K562 (cell line): ENCODE measurements at regions not wholly inside any gene's neighbourhood (a gene's known extent, or its start where the extent isn't known, plus 50 kb on each side); places are given as distances from the start of the nearest gene placed in this dataset.
"Not testable (repeated sequence)": the region's sequence is repeated elsewhere in the genome, so short reads cannot be mapped to it uniquely, and the experiment has no call there.

Experiments used
- ATAC-seq: fragments of 200-7000 bp; cut with Tn5 transposase; 3 replicates; pipeline ENCODE4 v1.9.1; 2020; ENCODE audit warnings: moderate library complexity
- BruUV-seq: library from RNA; stranded (reverse); fragments of 400-500 nt; replicated peaks from 2 replicates; lab custom pipeline; 2021; lab: Mats Ljungman, UMichigan
- CTCF ChIA-PET: fragments of 300-600 bp; formaldehyde crosslinking; extraction: SDS; loops from one replicate; lab custom pipeline; 2021; ENCODE audit warnings: low intra/inter-chr PET ratio; lab: Yijun Ruan, JAX
- POLR2A ChIA-PET: fragments of 300-600, 350-650 bp; sonication (Branson Sonifier 250); formaldehyde crosslinking; extraction: SDS; loops from one replicate; lab custom pipeline; 2021; ENCODE audit warnings: antibody characterized with exemption, inconsistent platforms; lab: Yijun Ruan, JAX
- DNase-seq, 4 experiments: peaks; one replicate each; pipeline versions ENCODE4 v3.0.0 to v3.0.0-alpha.2; 2011 to 2018; ENCODE audit warnings: low spot score in 3 of 4, mixed read lengths in 3 of 4; ENCODE audit errors: extremely low read depth in 1 of 4
- FAIRE-seq: peaks from 2 replicates; lab custom pipeline; 2011; peaks lifted over from hg19 to GRCh38; lab: Jason Lieb, UNC
- H2AFZ ChIP-seq: 2 replicates; pipeline ENCODE4 v1.6.0; 2011; ENCODE audit warnings: low read depth, low read length, control low read depth, inconsistent platforms
- H3K27ac ChIP-seq: fragments of 200-600 bp; 3 replicates; pipeline ENCODE4 v1.8.0; 2011; ENCODE audit warnings: low read depth, mild to moderate bottlenecking, control low read depth, inconsistent platforms, low read length, moderate library complexity, mixed read lengths; ENCODE audit errors: extremely low read depth
- H3K27me3 ChIP-seq, 2 experiments: fragments of 300-600 bp in 1 of 2; 2 replicates in 1 of 2; 3 replicates in 1 of 2; pipeline versions ENCODE4 v1.6.0 to v1.8.0; 2011; ENCODE audit warnings: inconsistent platforms in 2 of 2, low read length in 2 of 2, mild to moderate bottlenecking in 1 of 2, mixed read lengths in 1 of 2, moderate library complexity in 1 of 2; ENCODE audit not compliant: control insufficient read depth in 2 of 2, insufficient read depth in 2 of 2
- H3K36me3 ChIP-seq: fragments of 300-600 bp; 3 replicates; pipeline ENCODE4 v1.8.0; 2011; ENCODE audit warnings: mild to moderate bottlenecking, low read length, inconsistent platforms; ENCODE audit not compliant: control insufficient read depth, insufficient read depth
- H3K4me1 ChIP-seq, 2 experiments: fragments of 200-600 bp in 1 of 2; replicated peaks in 1 of 2; 2 replicates in 1 of 2; 3 replicates in 1 of 2; pipeline versions ENCODE4 v1.5.1 to v1.8.0; 2011; ENCODE audit warnings: inconsistent platforms in 2 of 2, low read length in 2 of 2, mild to moderate bottlenecking in 1 of 2, mixed read lengths in 1 of 2, moderate library complexity in 1 of 2; ENCODE audit not compliant: control insufficient read depth in 2 of 2, insufficient read depth in 2 of 2
- H3K4me2 ChIP-seq: 2 replicates; pipeline ENCODE4 v1.6.1; 2011; ENCODE audit warnings: low read length, control low read depth, inconsistent platforms, mixed read lengths; ENCODE audit not compliant: insufficient read depth
- H3K4me3 ChIP-seq: fragments of 200-600 bp; sonication (generic), shearing (Covaris generic); 2 replicates; pipeline ENCODE4 v1.5.1; 2016; ENCODE audit warnings: control low read depth, inconsistent platforms
- H3K79me2 ChIP-seq: fragments of 200-600 bp; 3 replicates; pipeline ENCODE4 v1.8.0; 2011; ENCODE audit warnings: low read length, inconsistent platforms; ENCODE audit not compliant: control insufficient read depth, insufficient read depth
- H3K9ac ChIP-seq, 2 experiments: 2 replicates each; pipeline versions ENCODE4 v1.6.0 to v1.6.1; 2011; ENCODE audit warnings: low read depth in 2 of 2, low read length in 2 of 2, control low read depth in 1 of 2, inconsistent platforms in 1 of 2, mild to moderate bottlenecking in 1 of 2, mixed read lengths in 1 of 2; ENCODE audit not compliant: insufficient read depth in 1 of 2
- H3K9me1 ChIP-seq: one replicate; pipeline ENCODE4 v1.6.0; 2011; ENCODE audit warnings: inconsistent platforms, mild to moderate bottlenecking, low read length, moderate library complexity; ENCODE audit not compliant: control insufficient read depth, insufficient read depth
- H3K9me3 ChIP-seq: replicated peaks from 2 replicates; pipeline ENCODE4 v1.5.1; 2011; ENCODE audit warnings: low read depth, low read length, inconsistent platforms; ENCODE audit not compliant: control insufficient read depth, insufficient read depth
- H4K20me1 ChIP-seq: replicated peaks from 2 replicates; pipeline ENCODE4 v1.6.1; 2011; ENCODE audit warnings: low read length, inconsistent platforms, mixed read lengths; ENCODE audit not compliant: control insufficient read depth, insufficient read depth
- NFYB ChIP-seq: IDR thresholded peaks from 2 replicates; pipeline ENCODE4 v1.6.1; 2011; ENCODE audit warnings: mild to moderate bottlenecking, moderate library complexity; ENCODE audit not compliant: insufficient read length; ENCODE audit errors: extremely low read depth
- RBM25 ChIP-seq: fragments of 200-400 bp; formaldehyde crosslinking; IDR thresholded peaks from 2 replicates; pipeline ENCODE4 v1.6.1; 2018; ENCODE audit warnings: low read length, low read depth, moderate library complexity; ENCODE audit not compliant: severe bottlenecking
- WGBS: fragments of 100-300 bp; shearing (Covaris generic); methylation state at CpG from one replicate; pipeline ENCODE4 v1.1.6; 2016; ENCODE audit warnings: low coverage, mixed read lengths; ENCODE audit not compliant: insufficient coverage; ENCODE audit errors: missing lambda C conversion rate; 5-methylcytosine and 5-hydroxymethylcytosine counted together
- in situ Hi-C: fragments of 300-500 bp; cut with MboI; formaldehyde crosslinking; loops from 4 replicates; pipeline ENCODE4 v1.15.0; 2018; ENCODE audit warnings: inconsistent platforms, mixed read lengths
- intact Hi-C: fragments of 100-400 bp; cut with micrococcal nuclease; formaldehyde crosslinking; loops from 2 replicates; pipeline ENCODE4 v1.14.2; 2022

DNA sequence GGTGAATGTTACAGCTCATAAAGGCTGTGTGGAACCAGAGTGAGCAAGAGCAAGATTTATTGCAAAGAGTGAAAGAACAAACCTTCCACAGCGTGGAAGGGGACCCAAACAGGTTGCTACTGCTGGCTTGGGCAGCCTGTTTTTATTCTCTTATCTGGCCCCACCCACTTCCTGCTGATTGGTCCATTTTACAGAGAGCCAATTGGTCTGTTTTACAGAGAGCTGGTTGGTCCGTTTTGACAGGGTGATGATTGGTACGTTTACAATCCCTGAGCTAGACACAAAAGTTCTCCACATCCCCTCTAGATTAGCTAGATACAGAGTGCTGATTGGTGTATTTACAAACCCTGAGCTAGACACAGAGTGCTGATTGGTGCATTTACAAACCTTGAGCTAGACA is 74.4 kb upstream of the TBC1D5 start:
- intact Hi-C loops, H3K79me2 ChIP-seq, H3K9me3 ChIP-seq, in situ Hi-C loops, FAIRE-seq, H3K4me3 ChIP-seq, H3K4me2 ChIP-seq, H2AFZ ChIP-seq, CTCF ChIA-PET: not testable (repeated sequence)
- WGBS, result 28% methylated on average over 3 of the region's 3 CpGs
- TF ChIP-seq NFYB (peak; percentile 73), RBM25 (peak; percentile 11)
- TF ChIP-seq, all 486 proteins: peak for 2; not testable (repeated sequence) for 484
- not testable (repeated sequence) for ATAC-seq, H3K36me3 ChIP-seq, H3K27me3 ChIP-seq, BruUV-seq, DNase-seq, H3K4me1 ChIP-seq, H3K27ac ChIP-seq, H4K20me1 ChIP-seq, H3K9me1 ChIP-seq, H3K9ac ChIP-seq
- POLR2A ChIA-PET, result interaction anchor here (0.6 kb wide), 1 partner anchor 927 kb away, joined by 4 read pairs; no protein-coding TSS in a partner anchor

DNA sequence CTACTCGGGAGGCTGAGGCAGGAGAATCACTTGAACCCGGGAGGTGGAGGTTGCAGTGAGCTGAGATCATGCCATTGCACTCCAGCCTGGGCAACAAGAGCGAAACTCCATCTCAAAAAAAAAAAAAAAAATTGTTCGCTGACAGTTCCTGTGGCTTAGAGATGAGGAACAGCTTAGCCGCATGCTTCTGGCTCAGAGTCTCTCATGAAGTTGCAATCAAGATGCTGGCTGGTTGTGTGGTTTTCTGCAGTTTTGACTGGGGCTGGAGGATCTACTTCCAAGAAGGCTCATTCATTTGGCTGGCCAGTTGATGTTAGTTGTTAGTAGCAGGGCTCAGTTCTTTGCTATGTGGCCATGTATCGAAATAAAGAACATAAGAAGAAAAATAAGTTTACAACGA is 69.9 kb upstream of the TBC1D5 start:
- DNase-seq, ATAC-seq, H3K4me3 ChIP-seq, H3K4me2 ChIP-seq, H4K20me1 ChIP-seq, H3K9ac ChIP-seq, CTCF ChIA-PET, H3K36me3 ChIP-seq, H3K9me1 ChIP-seq, H2AFZ ChIP-seq, H3K79me2 ChIP-seq, H3K4me1 ChIP-seq, in situ Hi-C loops, FAIRE-seq, H3K9me3 ChIP-seq, BruUV-seq, H3K27ac ChIP-seq, intact Hi-C loops, H3K27me3 ChIP-seq: not testable (repeated sequence)
- POLR2A ChIA-PET, result interaction anchor here (0.6 to 2.0 kb wide), 4 partner anchors 12 to 1574 kb away, joined by 3 to 6 read pairs (median 4); no protein-coding TSS in a partner anchor
- 42% methylated on average over 5 of the region's 7 CpGs for whole genome bisulfite sequencing
